M059J (cell line): ENCODE measurements at regions not wholly inside any gene's neighbourhood (a gene's known extent, or its start where the extent isn't known, plus 50 kb on each side); places are given as distances from the start of the nearest gene placed in this dataset.

Experiments
- DNase-seq: peaks from one replicate; pipeline ENCODE4 v3.0.0-alpha.2; 2012; ENCODE audit warnings: low read depth

DNA sequence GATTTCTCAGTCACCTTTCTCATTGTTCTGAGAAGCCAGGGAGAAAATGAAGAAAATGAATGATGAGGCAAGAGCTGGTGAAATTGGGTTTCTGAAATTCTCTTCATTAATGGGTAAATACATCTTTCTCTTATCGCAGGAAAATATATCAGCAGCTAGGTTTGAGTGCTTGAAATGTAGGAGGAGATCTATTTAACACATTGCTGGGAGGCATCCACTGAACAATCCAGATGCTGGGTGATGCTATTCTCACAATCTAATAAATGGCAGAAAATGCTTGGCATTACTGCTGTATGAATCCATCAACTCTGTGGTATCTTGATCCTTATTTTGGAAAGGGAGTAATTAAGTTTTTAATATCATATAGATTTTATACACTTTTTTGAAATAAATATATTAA is 199.6 kb upstream of the LRP1B start:
- no peak for DNase-seq

DNA sequence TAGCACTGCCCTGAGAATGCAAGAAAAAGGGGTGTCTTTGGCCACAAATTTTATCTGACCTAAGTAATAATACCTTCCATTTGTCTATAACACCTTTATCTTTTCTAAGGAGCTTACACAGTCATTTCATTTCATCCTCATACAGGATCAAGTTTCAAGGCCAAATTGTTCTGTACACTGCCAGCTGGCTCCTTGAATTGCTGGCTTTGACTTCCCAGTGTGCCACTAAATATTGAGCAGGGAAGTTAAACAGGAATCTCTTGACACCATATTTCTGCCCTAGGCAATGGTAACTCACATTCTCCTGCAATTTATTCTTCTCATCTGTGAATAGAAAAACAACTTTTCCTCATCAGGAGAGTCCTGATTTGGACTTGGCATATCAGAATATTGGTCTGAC is 195.1 kb upstream of the LRP1B start:
- DNase-seq = no peak

DNA sequence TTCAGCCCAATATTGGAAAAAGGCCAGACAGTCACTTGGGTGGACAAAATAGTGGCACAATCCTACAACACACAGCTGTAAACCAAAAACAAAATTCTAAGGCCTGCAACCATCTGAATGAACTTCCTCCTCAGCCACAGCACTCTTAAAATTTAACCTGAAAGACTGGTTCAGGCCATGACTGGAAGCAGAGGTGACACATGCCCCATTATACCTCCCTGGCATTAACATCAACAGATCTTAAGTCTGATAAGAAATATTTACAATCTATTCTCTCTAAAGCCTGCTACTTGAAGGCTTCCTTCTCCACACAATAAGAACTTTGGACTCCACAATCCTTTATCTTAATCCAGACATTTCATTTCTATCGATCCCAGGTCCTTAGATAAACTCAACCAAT is 192.4 kb upstream of the LRP1B start:
- DNase-seq = no peak

DNA sequence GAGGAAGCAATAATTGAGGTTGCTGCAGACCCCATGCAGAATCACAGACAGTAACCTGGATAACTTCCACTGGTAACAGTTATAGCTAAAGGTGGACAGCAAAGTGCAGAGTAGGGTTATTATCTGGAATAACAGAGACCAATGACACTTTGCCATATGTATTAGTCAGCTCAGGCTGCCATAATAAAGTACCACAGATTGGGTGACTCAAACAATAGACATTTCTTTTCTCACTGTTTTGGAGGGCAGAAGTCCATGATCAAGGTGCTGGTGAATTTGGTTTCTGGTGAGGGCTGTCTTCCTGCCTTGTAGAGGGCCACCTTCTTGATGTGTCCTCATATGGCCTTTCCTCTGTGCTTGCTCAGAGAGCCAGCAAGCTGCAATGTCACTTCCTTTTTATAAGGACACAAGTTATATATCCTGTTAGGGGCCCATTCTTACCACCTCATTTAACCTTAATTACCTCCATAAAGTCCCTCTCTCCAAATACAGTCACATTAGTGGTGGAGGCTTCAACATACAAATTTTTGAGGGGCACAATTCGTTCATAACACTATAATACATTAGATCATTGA is 191.0 kb upstream of the LRP1B start:
- peak; percentile 56 for DNase-seq

DNA sequence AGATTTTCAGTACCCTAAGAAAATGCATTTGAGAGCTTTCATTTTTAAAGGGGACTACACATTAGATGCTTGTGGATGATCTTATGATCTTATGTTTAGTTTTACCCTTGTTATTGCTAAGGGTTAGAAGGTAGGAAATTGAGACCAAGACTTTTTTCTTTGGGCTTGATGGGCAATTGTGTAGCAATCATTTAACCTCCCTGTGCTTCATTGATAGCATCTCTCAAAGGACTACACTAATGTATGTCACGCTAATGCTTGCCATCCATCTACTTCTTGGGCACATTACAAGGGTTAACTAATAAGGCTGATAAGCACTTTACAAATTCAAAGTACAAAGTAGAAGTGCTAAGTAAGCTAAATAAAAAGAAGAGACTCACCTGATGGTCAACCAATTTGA is 189.3 kb upstream of the LRP1B start:
- no peak for DNase-seq

DNA sequence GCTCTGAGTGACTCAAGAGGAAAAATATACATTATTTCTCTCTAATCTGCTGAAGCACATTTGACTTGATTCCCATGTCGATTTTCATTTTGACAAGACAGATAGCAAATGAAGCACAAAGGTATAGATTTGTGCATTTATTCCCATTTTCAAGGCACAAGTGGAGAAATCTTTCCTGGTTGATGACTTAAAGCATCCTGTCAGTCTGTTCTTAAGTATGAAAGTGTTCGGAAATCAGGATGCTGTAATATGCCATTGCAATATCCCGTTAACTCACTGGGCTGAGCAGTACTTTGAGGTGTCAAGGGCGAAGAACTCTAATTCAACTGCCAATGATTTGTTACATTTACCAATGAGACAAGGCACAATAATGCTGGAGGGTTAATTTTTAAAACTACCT is 185.2 kb upstream of the LRP1B start:
- DNase-seq = no peak

DNA sequence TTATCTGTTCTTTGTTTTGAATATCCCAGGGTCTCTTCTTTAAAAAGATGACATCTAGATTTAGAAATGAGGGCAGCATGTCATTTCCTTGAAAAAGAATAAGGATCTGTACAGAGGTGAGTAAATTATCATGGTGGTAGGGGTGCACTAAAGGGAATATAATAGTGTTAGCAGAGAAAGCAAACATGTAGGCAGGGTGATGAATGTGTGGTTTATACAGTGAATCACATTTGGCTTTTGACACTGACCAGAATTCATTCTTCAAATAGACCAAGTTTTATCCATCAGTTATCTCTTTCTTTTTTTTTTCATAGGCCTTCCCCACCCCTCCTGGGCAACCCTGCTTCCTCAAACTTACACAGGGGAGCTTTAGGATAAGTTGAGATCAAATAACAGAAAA is 184.5 kb upstream of the LRP1B start:
- DNase-seq = peak; percentile 15

DNA sequence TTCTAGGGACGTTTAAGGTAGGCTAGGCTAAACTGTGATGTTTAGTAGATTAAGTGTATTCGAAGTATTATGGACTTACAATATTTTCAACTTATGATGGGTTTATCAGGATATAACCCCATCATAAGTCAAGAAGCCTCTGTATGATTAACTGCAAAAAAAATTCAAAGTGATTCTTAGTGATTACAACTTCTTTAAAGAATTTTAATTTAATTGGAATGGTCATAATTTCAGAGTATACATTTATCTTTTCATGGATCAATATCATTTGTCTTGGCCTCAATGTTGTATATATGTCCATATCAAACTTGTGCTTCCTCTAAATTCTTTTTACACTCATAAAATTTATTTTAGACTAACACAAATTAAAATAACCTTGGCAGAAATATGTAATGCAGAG is 183.3 kb upstream of the LRP1B start:
- no peak for DNase-seq

DNA sequence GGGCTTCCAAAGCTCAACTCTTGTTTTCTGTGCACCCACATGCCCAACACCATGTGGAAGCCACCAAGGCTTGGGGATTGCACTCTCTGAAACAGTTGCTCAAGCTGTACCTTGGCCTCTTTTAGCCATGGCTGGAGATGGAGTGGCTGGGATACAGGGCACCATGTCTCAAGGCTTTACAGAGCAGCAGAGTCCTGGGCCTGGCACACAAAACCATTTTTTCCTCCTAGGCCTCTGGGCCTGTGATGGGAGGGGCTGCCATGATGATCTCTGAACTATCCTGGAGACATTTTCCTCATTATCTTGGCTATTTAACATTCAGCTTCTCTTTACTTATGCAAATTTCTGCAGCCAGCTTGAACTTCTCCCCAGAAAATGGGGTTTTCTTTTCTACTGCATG is 179.7 kb upstream of the LRP1B start:
- DNase-seq = no peak

DNA sequence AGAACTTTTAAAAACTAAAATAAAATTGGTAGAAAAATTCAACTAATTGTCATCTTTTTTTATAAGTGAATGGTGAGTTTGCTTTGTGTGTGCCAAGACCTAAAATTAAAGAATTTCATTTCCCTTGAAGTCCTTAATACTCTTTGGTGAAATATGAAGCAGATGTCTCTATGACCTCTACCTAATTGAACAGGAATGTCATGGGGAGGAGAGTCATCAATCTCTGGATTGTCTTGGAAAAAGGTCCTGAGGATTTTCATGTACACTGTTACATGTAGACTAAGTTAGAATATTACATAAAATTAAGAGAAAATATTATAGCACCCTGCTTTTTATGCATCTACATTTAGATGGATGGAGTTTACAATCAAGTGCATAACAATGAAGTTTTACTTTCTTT is 177.9 kb upstream of the LRP1B start:
- no peak for DNase-seq

DNA sequence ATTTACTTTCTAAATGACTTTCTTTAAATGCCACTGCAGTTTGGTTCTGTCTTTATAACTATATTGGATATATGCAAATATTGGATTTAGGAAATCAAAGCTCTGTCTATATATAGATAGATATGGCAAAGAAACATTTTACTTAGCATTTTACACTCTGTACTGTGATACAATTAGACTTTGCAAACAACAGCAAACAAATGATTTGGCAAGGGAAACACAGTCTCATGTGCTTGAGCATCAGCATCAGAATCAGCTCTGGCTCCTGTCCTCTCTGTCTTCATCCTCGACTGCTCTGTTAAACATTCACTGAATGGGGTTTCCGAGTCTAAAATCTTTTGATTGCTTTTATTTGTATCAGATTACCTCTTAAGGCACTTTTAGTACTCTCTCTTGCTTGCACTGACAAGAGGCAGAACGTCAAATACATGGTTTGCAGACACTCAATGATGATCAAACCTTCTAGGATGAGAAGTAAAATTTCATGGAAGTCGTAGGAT is 176.8 kb upstream of the LRP1B start:
- DNase-seq = no peak

DNA sequence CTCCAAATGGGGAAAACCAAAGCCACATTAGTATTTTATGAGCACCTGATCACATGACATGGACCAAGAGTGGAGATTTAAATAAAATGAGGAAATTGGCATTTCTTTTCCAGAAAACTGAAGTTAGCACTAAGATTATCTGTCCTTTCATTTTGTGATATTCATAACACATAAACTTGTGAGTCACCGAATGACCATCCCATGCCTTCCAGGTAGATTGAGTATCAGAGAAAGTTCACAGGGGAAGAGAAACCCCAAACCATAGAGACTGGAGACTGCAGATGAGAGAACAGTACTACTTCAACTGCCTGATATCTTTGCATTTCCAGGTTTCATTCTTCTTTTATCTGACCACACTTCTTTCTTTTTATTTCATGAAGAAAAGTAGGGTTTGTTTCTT is 176.3 kb upstream of the LRP1B start:
- DNase-seq = peak; percentile 5

DNA sequence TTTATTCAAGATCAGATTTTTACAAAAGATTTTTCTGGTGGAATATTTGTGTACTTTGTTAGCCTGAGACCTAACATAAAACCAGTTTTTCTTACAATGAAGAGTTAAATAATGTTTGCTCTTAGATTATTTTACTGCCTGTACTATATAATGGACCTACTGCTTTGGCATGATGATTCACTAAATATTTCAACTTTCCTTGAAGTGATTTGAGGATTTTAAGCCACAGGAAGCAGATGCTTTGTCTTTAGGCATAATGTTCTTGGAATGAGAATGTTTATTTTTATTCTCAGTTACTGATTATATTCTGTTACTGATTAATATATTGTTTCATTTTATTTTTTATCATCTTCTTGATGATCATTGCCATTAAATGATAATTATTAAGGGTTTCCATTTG is 175.3 kb upstream of the LRP1B start:
- DNase-seq = peak; percentile 13

DNA sequence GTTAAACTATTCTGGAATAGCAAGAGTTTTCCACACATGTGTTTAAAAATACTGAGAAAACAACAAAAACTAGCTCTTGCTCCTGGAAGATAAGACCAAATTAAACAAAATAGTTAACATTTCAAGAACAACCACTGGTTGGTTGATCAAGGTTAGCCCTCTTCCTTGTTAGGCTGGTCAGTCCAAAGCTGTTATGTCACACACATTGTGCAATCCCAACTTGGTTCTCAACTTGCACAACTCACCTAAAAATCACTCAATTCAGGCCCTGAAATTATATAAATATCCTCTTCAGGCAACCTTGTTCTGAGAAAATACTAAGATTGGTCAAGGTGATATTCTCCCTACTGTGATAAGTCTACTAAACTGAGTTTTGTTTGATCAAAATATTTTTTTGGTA is 169.7 kb upstream of the LRP1B start:
- no peak for DNase-seq

DNA sequence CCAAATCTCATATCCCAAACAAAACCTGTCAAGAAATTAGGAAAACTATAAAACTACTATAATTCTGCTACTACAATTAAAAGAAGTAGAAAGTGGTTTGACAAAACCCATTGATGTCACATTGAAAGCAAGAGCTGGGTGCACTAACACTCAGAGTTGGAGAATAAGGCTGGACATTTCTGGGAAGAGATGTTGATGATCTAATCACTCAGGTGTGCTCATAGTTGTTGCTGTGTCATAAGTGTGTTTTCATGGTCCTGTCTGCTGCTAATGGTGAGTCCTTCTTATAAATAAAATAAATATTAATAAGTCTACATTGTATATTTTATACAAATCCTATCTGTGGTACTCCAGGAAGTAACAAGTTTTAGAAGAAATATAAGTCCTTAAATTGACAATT is 168.2 kb upstream of the LRP1B start:
- no peak for DNase-seq

DNA sequence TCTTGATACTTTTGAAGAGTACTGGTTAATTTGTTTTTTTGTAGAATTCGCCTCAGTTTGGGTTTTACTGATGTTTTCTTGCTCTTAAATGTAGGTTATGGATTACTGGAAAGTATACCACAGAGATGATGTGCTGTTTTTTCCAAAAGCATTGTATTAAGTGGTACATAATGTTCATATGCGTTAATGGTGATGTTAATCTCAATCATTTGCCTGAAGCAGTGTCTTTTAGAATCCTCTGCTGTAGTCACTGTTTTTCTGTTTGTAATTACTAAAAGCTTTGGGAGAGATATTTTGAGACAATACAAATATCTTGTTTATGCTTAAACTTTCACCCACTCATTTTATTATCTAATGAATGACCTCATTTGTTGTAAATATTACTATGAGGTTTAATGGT is 163.4 kb upstream of the LRP1B start:
- DNase-seq = no peak

DNA sequence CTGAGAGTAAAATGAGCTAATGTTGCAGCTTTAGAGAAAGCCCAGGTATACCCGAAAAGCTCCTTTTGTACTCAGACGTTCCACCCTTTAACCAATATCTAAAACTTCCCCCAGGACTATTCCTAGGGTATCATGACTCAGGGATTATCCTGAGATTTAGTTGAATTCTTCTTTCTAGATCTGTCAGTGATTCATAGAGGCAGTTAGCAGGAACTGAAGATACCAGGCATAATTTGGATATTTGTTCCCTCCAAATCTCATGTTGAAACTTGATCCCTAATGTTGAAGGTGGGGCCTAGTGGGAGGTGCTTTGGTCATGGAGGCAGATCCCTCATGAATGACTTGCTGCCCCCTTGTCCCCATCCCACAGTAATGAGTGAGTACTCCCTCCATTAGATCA is 161.2 kb upstream of the LRP1B start:
- peak; percentile 21 for DNase-seq

DNA sequence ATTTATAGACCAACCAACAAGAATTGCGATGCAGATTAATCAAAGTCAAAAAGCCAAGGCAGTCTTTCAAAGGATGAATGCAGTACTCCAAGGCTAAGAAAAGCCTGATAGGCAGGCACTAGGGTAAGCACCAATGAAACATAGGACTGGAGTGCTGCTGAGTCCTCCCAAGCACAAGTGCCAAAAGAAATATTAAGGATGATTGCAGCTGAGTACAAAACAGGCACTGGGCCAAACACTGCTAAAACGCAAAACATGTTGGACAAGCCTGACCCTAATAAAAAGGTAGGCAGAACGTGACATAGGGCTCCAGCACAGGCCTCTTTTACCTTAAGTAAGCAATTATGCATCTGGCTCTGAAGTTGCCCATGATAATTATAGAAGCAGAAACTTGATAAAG is 160.1 kb upstream of the LRP1B start:
- peak; percentile 4 for DNase-seq

DNA sequence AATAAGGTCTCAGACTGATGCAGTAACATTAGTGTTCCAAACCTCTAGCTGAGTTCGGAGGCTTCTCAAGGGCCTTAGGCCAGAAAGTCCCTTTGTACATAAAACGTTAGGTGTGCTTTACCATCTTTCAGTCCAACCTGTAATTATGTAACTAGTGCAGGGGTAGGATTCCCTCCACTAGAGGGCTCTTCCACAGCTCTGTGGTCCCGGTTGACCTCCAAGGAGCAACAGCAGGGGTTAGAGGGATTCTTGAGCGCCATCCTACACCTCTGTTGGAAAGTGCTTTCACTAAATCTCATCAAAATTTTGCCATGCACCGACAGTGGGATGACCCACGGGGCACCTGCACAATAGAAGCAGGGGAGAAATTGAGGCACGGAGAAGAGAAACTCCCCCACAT is 155.8 kb upstream of the LRP1B start:
- peak; percentile 3 for DNase-seq

DNA sequence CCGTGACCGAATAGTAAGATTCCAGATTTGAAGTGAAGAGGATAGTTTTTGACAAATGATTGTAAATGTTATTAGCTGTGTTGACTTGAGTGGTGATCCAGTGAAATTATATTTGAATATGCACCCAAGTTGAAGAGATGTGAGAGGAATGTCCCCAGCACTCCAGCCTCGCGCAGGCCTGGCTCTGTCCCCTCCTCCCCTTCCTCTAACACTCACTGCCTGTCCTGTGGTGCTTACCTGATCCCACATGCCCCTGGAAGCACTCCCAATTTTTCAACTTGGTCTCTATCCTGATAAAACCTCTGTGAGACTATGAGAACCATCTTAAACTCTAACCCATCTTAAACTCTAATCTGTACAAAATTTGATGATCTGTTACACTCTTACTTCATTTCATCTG is 154.7 kb upstream of the LRP1B start:
- no peak for DNase-seq

DNA sequence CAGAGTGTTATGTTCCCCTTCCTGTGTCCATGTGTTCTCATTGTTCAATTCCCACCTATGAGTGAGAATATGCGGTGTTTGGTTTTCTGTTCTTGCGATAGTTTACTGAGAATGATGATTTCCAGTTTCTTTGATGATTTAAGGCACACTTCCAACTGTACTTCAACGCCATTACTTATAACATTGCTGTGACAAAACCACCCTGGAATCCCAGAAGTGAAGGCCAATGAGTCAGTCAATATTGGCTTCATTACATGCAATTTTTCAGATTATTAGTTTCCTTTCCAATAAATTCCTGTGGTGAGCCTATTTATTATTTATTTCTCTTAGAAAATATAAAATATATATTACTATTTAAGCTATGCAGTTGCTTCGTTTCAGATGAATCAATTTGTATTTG is 153.5 kb upstream of the LRP1B start:
- DNase-seq = peak; percentile 4

DNA sequence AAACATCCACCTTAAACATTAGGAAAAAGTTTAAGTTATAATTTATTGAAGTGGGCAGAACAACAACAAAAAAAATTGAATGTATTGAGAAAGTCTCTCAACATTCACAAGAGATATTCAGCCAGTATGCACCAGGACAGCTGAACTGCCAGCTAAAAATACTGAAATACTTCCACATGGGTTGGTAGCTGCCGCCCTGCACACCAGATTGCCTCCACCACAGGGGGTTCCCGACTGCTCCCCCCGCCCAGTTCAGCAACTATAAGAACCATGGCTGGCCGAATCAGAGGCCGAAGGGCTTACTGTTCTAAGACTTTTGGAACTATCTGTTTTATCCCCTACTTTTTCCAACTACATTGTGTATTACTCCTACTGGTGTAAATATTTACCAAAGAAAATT is 150.0 kb upstream of the LRP1B start:
- no peak for DNase-seq

DNA sequence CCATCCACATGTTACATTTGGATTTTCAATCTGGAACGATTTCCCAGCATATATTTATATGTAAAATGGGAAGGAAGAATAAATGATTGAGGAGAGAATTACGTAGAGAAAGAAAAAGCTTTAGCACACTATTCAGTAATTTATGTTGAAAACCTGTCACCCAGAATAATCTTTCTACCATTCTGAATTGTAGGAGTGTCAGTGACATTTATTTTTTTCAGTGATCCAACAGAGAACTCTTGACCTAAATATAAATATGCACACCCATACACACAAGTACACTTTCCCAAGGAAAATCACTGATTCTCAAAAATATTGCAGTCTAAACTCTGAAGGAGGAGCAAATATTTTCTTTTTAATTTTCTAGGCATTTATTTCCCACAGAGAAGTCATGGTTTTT is 140.2 kb upstream of the LRP1B start:
- DNase-seq = no peak

DNA sequence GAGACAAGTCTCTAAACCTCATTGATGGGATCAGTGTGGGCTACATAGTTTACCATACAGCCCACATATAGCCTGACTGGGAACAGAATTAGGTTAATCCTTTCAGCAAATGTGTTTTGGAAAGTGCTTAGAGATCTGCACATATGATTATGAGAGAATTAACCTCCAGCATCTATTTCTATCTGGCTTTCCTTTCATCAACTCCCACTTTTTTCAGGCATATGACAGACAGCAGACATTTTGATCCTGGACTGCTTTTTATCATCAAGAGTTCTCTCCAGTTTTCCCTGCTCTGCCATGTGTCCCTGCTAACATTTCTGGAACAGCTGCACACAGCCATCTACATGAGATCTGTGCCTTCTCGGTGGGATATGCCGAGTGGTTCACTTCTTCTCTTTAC is 139.5 kb upstream of the LRP1B start:
- no peak for DNase-seq

DNA sequence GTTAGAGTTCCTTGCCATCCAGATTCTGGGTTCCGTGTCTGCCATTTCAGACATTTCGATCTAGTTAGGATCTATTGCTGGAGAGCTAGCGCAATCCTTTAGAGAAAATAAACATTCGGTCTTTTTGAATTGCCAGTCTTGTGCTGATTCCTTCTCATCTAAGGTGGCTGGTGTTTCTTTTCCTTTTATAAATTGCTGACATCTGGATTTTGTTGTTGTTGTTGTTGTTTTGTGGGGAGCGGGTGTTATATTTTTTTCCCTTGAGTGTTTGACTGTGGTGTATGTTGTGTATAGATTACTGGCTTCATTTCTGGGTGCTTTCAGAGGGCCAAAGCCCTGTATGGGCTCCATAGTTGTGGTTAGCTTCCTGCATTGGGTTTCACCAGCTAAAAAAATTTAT is 128.5 kb upstream of the LRP1B start:
- no peak for DNase-seq
